Adrenal gland (tissue), 9 donors: ENCODE measurements at regions not wholly inside any gene's neighbourhood (a gene's known extent, or its start where the extent isn't known, plus 50 kb on each side); places are given as distances from the start of the nearest gene placed in this dataset.

Experiments
- DNase-seq, 7 donors: peaks; one replicate each; pipeline ENCODE4 v3.0.0-alpha.2; 2019 to 2020
- H3K27ac ChIP-seq, 5 donors: fragments of 200-600 bp; sonication (generic) in 4 of 5; 1 replicate in 3 of 5; 2 replicates in 2 of 5; pipeline versions ENCODE4 v1.5.1 to v1.8.0; 2016 to 2020; ENCODE audit warnings: mild to moderate bottlenecking in 1 of 5
- H3K27me3 ChIP-seq: fragments of 200-600 bp; 2 replicates; pipeline ENCODE4 v1.8.0; 2021
- H3K36me3 ChIP-seq, 2 donors: fragments of 200-600 bp; replicated peaks in 1 of 2; 1 replicate in 1 of 2; 2 replicates in 1 of 2; pipeline versions ENCODE4 v1.5.1 to v1.8.0; 2018 to 2022
- H3K4me1 ChIP-seq, 2 donors: fragments of 200-600 bp; replicated peaks in 1 of 2; 1 replicate in 1 of 2; 2 replicates in 1 of 2; pipeline versions ENCODE4 v1.5.1 to v1.8.0; 2018 to 2021
- H3K4me3 ChIP-seq, 4 donors: fragments of 200-600 bp; sonication (generic) in 3 of 4; one replicate each; pipeline ENCODE4 v1.5.1; 2016 to 2018
- H3K9me3 ChIP-seq, 3 donors: fragments of 200-600 bp; sonication (generic) in 1 of 3; replicated peaks in 1 of 3; 1 replicate in 2 of 3; 2 replicates in 1 of 3; pipeline versions ENCODE4 v1.5.1 to v1.8.0; 2016 to 2021
- CTCF ChIP-seq, 6 experiments: fragments of 450-650 bp in 4 of 6; fragments of 200-600 bp in 2 of 6; sonication (generic) in 1 of 6; IDR thresholded peaks; 1 replicate in 5 of 6; 2 replicates in 1 of 6; pipeline versions ENCODE4 v1.5.1 to v1.8.0; 2016 to 2021; ENCODE audit warnings: antibody characterized with exemption in 6 of 6, mild to moderate bottlenecking in 2 of 6, moderate library complexity in 1 of 6
- POLR2A ChIP-seq, 2 donors: fragments of 450-650 bp; IDR thresholded peaks; one replicate each; pipeline ENCODE4 v1.6.1; 2017; ENCODE audit warnings: antibody characterized with exemption in 2 of 2, mild to moderate bottlenecking in 2 of 2, moderate library complexity in 1 of 2
- WGBS, 4 donors: extraction: QIAGEN DNeasy Blood & Tissue Kit in 2 of 4; methylation state at CpG; one replicate each; pipeline versions ENCODE4 v1.1.5 to v1.1.7; 2013 to 2017; 5-methylcytosine and 5-hydroxymethylcytosine counted together
- intact Hi-C, 2 donors: fragments of 100-400 bp; cut with DNase I; formaldehyde crosslinking; loops; one replicate each; pipeline versions ENCODE4 v1.14.1 to v1.15.0; 2022 to 2023
- donor health status: healthy with polysubstance abuse.
- donor health status: Bipolar disorder and iron deficiency.
- donor health status: DM: yes; HTN: yes; CAD: no.
- donor health status: DM: no; HTN: no; CAD: no.
- donor health status: DM: no; HTN: no; CAD: no.

- H3K27me3 ChIP-seq = no peaks in the 10 kb centered on the region
- 66 to 76% (median 74%) methylated on average over 3 of the region's 3 CpGs for WGBS, 4 donors
- DNase-seq = no peak
- H3K9me3 ChIP-seq = no peaks in the 10 kb centered on the region
- intact Hi-C loops = no loop called here
- H3K4me1 ChIP-seq = no peaks in the 10 kb centered on the region
- H3K4me3 ChIP-seq = no peak overlapping the region
- H3K27ac ChIP-seq = no peak overlapping the region
- H3K36me3 ChIP-seq = no peaks in the 10 kb centered on the region
- TF ChIP-seq POLR2A (IDR thresholded peaks at IDR 0.05) = no peak
- no peak for TF ChIP-seq CTCF (IDR thresholded peaks at IDR 0.05)
Measured at GRCh38 chr4:116531026-116531425, 554.4 kb downstream of the TRAM1L1 start.

- 16 to 56% (median 45%) methylated on average over 2 of the region's 2 CpGs for WGBS, 4 donors
Measured at GRCh38 chr4:116530048-116530447, 555.3 kb downstream of the TRAM1L1 start.

GRCh38 chr4:116529129-116529528, 556.2 kb downstream of the TRAM1L1 start:
- intact Hi-C loops = no loop called here
- DNase-seq = no peak
- Histone ChIP-seq H3K36me3 (no peaks in the 10 kb centered on the region), H3K27me3 (no peaks in the 10 kb centered on the region), H3K27ac (no peak overlapping the region), H3K4me3 (no peak overlapping the region), H3K9me3 (no peaks in the 10 kb centered on the region), H3K4me1 (no peaks in the 10 kb centered on the region)
- 88 to 97% (median 92%) methylated on average over 1 of the region's 1 CpG for WGBS, 4 donors
- TF ChIP-seq POLR2A (IDR thresholded peaks at IDR 0.05) (no peak), CTCF (IDR thresholded peaks at IDR 0.05) (no peak)

More at GRCh38 chr4:116530048-116530447, 555.3 kb downstream of the TRAM1L1 start:
- H3K27me3 ChIP-seq = no peaks in the 10 kb centered on the region
- TF ChIP-seq POLR2A (IDR thresholded peaks at IDR 0.05) (no peak), CTCF (IDR thresholded peaks at IDR 0.05) (no peak)
- H3K4me3 ChIP-seq = no peak overlapping the region
- no peaks in the 10 kb centered on the region for H3K4me1 ChIP-seq
- H3K9me3 ChIP-seq = no peaks in the 10 kb centered on the region
- H3K36me3 ChIP-seq = no peaks in the 10 kb centered on the region
- DNase-seq = no peak
- intact Hi-C loops = no loop called here
- H3K27ac ChIP-seq = no peak overlapping the region

GRCh38 chr4:116522922-116523321, 562.5 kb downstream of the TRAM1L1 start:
- no peaks in the 10 kb centered on the region for H3K36me3 ChIP-seq
- H3K27ac ChIP-seq = no peak overlapping the region

More at GRCh38 chr4:116522922-116523321, 562.5 kb downstream of the TRAM1L1 start:
- intact Hi-C loops = no loop called here
- Histone ChIP-seq H3K4me3 (no peak overlapping the region), H3K4me1 (no peaks in the 10 kb centered on the region), H3K9me3 (no peaks in the 10 kb centered on the region), H3K27me3 (no peaks in the 10 kb centered on the region)
- no peak for DNase-seq
- no peak for TF ChIP-seq CTCF (IDR thresholded peaks at IDR 0.05)
- no peak for TF ChIP-seq POLR2A (IDR thresholded peaks at IDR 0.05)
